Ascending aorta (tissue), 2 donors: ENCODE measurements at regions not wholly inside any gene's neighbourhood (a gene's known extent, or its start where the extent isn't known, plus 50 kb on each side); places are given as distances from the start of the nearest gene placed in this dataset.

Source experiments
- DNase-seq, 2 donors: peaks; one replicate each; pipeline ENCODE4 v3.0.0-alpha.2; 2019; ENCODE audit warnings: low spot score in 2 of 2
- H3K27ac ChIP-seq, 2 donors: fragments of 200-600 bp; sonication (generic); one replicate each; pipeline ENCODE4 v1.5.1; 2016 to 2017; ENCODE audit warnings: mild to moderate bottlenecking in 1 of 2
- H3K27me3 ChIP-seq: fragments of 200-600 bp; sonication (generic); one replicate; pipeline ENCODE4 v1.5.1; 2017
- H3K36me3 ChIP-seq, 2 donors: fragments of 200-600 bp; sonication (generic); one replicate each; pipeline ENCODE4 v1.5.1; 2016
- H3K4me1 ChIP-seq, 2 donors: fragments of 200-600 bp; sonication (generic); one replicate each; pipeline ENCODE4 v1.5.1; 2016 to 2017; ENCODE audit warnings: mild to moderate bottlenecking in 1 of 2
- H3K4me3 ChIP-seq, 2 donors: fragments of 200-600 bp; sonication (generic); one replicate each; pipeline ENCODE4 v1.5.1; 2016 to 2017; ENCODE audit warnings: mild to moderate bottlenecking in 1 of 2
- H3K9me3 ChIP-seq, 2 donors: fragments of 200-600 bp; sonication (generic); one replicate each; pipeline ENCODE4 v1.5.1; 2016
- CTCF ChIP-seq, 3 experiments: fragments of 200-600 bp in 2 of 3; fragments of 450-650 bp in 1 of 3; sonication (generic) in 2 of 3; IDR thresholded peaks; one replicate each; pipeline ENCODE4 v1.5.1; 2016 to 2019; ENCODE audit warnings: antibody characterized with exemption in 3 of 3, mild to moderate bottlenecking in 1 of 3, moderate library complexity in 1 of 3
- intact Hi-C: fragments of 100-400 bp; cut with DNase I; formaldehyde crosslinking; loops from one replicate; pipeline ENCODE4 v1.15.1; 2023

GRCh38 chr3:68295457-68295856 lies 636.9 kb downstream of the TAFA4 start:
- no peak for TF ChIP-seq CTCF (IDR thresholded peaks at IDR 0.05)
- Histone ChIP-seq H3K9me3 (no peaks in the 10 kb centered on the region), H3K27me3 (no peaks in the 10 kb centered on the region), H3K4me3 (no peak overlapping the region), H3K4me1 (no peaks in the 10 kb centered on the region), H3K27ac (no peak overlapping the region), H3K36me3 (no peaks in the 10 kb centered on the region)
- DNase-seq, result no peak
- intact Hi-C loops, result no loop called here

- Histone ChIP-seq H3K4me1 (no peaks in the 10 kb centered on the region), H3K9me3 (no peaks in the 10 kb centered on the region), H3K27ac (no peak overlapping the region), H3K27me3 (no peaks in the 10 kb centered on the region), H3K36me3 (no peaks in the 10 kb centered on the region), H3K4me3 (no peak overlapping the region)
- no peak for TF ChIP-seq CTCF (IDR thresholded peaks at IDR 0.05)
- intact Hi-C loops, result no loop called here
- no peak for DNase-seq
Measured at GRCh38 chr3:68290333-68290732, 635.9 kb upstream of the SUCLG2 start.

- intact Hi-C loops, result no loop called here
- H3K27ac ChIP-seq, result no peak overlapping the region
- no peaks in the 10 kb centered on the region for H3K4me1 ChIP-seq
- H3K27me3 ChIP-seq, result no peaks in the 10 kb centered on the region
- no peak for DNase-seq
- no peaks in the 10 kb centered on the region for H3K36me3 ChIP-seq
- no peak for TF ChIP-seq CTCF (IDR thresholded peaks at IDR 0.05)
- no peaks in the 10 kb centered on the region for H3K9me3 ChIP-seq
- no peak overlapping the region for H3K4me3 ChIP-seq
Measured at GRCh38 chr3:68288085-68288484, 633.7 kb upstream of the SUCLG2 start.

DNA sequence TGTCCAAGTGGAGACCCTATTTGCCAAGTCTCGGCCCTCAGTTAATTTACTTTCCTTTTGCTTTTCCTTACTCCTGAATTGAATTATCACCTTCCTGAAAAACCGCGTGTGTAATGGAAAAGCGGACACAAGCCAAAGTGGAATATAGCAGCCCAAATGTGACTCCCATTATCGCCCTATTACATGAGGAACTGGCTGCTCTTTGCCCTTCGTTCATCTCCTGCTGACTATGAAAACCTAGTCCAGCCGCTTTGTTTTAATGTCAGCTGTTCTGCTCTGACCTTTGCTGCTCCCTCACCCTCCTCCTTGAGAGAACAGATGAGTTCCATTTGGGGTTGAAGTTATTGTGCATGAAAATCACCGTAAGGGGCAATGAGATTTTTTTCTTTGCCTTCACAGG lies 632.7 kb upstream of the SUCLG2 start:
- Histone ChIP-seq H3K27me3 (no peaks in the 10 kb centered on the region), H3K9me3 (no peaks in the 10 kb centered on the region), H3K4me1 (no peaks in the 10 kb centered on the region), H3K4me3 (no peak overlapping the region), H3K27ac (no peak overlapping the region), H3K36me3 (no peaks in the 10 kb centered on the region)
- intact Hi-C loops, result no loop called here
- no peak for DNase-seq
- no peak for TF ChIP-seq CTCF (IDR thresholded peaks at IDR 0.05)

DNA sequence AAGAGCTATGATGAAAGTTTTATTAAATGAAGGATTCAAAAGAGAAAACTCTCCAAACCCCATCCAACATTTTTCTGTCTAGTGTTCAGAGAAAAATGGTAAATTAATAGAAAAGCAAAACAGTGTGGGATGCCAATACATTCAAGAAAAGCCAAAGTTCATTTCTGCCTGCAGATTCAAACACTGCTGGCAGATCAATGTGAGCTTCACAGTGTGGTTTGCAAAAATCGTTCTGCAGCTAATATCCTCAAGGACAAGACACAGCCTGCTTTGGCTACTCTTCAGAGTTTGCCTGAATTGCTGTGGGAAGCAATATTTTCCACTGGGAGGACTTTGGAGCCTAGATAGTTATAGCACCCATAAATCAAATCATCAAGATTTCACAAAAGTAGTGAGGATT lies 619.9 kb upstream of the SUCLG2 start:
- Histone ChIP-seq H3K4me3 (no peak overlapping the region), H3K27ac (no peak overlapping the region), H3K27me3 (no peaks in the 10 kb centered on the region), H3K36me3 (no peaks in the 10 kb centered on the region), H3K9me3 (no peaks in the 10 kb centered on the region), H3K4me1 (no peaks in the 10 kb centered on the region)
- TF ChIP-seq CTCF (IDR thresholded peaks at IDR 0.05), result no peak
- DNase-seq, result no peak
- intact Hi-C loops, result no loop called here

DNA sequence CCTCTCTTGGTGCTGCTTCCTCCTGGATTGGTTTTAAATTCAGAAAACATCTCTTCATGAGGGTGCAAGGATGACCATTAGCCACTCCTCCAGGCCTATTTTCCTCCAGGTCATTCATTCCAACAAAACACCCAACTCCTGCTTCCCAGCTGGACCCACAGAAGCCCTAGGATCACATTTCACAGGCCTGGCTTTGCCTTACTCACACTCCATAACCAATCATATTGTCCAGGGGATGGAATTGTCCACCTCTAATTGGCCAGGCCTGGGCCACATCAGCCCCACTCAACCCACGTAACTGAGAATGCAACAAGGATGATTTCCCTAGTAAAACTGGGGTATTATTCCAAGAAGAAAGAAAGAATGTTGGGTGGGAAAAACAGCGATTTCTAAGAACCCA lies 616.7 kb upstream of the SUCLG2 start:
- DNase-seq, result no peak
- TF ChIP-seq CTCF (IDR thresholded peaks at IDR 0.05), result no peak
- intact Hi-C loops, result no loop called here
- H3K4me3 ChIP-seq, result no peak overlapping the region
- no peaks in the 10 kb centered on the region for H3K36me3 ChIP-seq
- no peaks in the 10 kb centered on the region for H3K9me3 ChIP-seq
- no peaks in the 10 kb centered on the region for H3K27me3 ChIP-seq
- no peak overlapping the region for H3K27ac ChIP-seq
- H3K4me1 ChIP-seq, result no peaks in the 10 kb centered on the region
